ENCODE measurements at regions not wholly inside any gene's neighbourhood (a gene's known extent, or its start where the extent isn't known, plus 50 kb on each side); places are given as distances from the start of the nearest gene placed in this dataset.
"Not testable (repeated sequence)": the region's sequence is repeated elsewhere in the genome, so short reads cannot be mapped to it uniquely, and the experiment has no call there.

- DNase-seq: not testable (repeated sequence)
Measured at GRCh38 chr5:50590444-50591189, 75.8 kb upstream of the PARP8 start.

GRCh38 chr5:50591338-50591737 is 75.1 kb upstream of the PARP8 start:
- not testable (repeated sequence) for DNase-seq

GRCh38 chr5:50593681-50594080 is 72.8 kb upstream of the PARP8 start:
- DNase-seq: no peak

DNA sequence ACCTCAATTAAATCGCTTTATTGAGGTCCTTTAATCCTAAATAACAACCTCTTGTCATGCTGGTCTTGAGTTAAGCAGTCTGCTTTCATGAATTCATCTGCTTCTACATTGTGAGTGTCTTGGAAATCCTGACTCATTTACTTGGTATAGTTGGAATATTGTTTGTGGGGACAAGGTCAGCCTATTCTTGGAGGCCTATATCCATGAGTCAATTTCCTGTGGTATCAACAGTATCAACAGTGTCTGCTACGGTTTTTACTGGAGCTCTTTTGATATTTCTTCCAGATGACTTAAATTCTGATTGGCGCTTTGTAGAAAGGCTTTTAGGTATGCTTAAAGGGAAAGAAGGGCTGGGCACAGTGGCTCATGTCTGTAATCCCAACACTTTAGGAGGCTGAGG is 71.2 kb upstream of the PARP8 start:
- no peak for DNase-seq

GRCh38 chr5:50601576-50601975 is 64.9 kb upstream of the PARP8 start:
- DNase-seq: not testable (repeated sequence)

DNA sequence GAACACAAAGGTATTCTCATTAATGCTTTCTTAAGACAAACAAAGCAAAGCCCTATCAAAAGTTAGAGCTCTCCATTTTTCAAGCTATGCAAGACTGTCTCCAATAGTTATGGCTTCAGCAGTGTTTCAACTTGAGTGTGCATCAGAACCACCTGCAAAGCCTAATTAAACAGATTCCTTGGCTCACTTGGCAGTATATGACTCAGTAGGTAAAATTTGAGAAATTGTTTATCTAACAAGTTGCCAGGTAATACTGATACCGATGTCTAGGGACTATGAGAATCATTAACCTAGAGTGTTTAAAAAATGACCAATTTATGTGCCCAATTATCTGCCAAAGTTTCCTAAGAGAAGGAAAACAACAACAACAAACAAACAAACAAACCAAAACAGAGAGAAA is 60.3 kb upstream of the PARP8 start:
- DNase-seq: no peak

GRCh38 chr5:50607456-50607855 is 59.0 kb upstream of the PARP8 start:
- DNase-seq: not testable (repeated sequence)

GRCh38 chr5:50607953-50608705 is 58.3 kb upstream of the PARP8 start:
- DNase-seq: not testable (repeated sequence)

GRCh38 chr5:50613057-50613456 is 53.4 kb upstream of the PARP8 start:
- DNase-seq: not testable (repeated sequence)

Measured in NCI-H82 (cell line).